Mucosa of rectum (tissue), 2 donors: ENCODE measurements at regions not wholly inside any gene's neighbourhood (a gene's known extent, or its start where the extent isn't known, plus 50 kb on each side); places are given as distances from the start of the nearest gene placed in this dataset.

ENCODE experiments used
- H3K27ac ChIP-seq, 2 donors: one replicate each; pipeline ENCODE4 v1.7.0; 2013; ENCODE audit warnings: inconsistent platforms in 2 of 2, low read depth in 2 of 2, low read length in 2 of 2
- H3K27me3 ChIP-seq, 2 donors: one replicate each; pipeline ENCODE4 v1.7.0; 2013; ENCODE audit warnings: low read length in 2 of 2; ENCODE audit not compliant: control insufficient read depth in 2 of 2, insufficient read depth in 2 of 2
- H3K36me3 ChIP-seq, 2 donors: one replicate each; pipeline ENCODE4 v1.7.0; 2013; ENCODE audit warnings: low read length in 2 of 2; ENCODE audit not compliant: control insufficient read depth in 2 of 2, insufficient read depth in 2 of 2
- H3K4me1 ChIP-seq, 2 donors: one replicate each; pipeline ENCODE4 v1.7.0; 2013; ENCODE audit warnings: low read length in 2 of 2, mild to moderate bottlenecking in 1 of 2; ENCODE audit not compliant: control insufficient read depth in 2 of 2, insufficient read depth in 2 of 2
- H3K4me3 ChIP-seq, 2 donors: one replicate each; pipeline ENCODE4 v1.7.0; 2013; ENCODE audit warnings: low read length in 2 of 2
- H3K9ac ChIP-seq, 2 donors: one replicate each; pipeline ENCODE4 v1.7.0; 2013; ENCODE audit warnings: low read length in 2 of 2, low read depth in 1 of 2, mild to moderate bottlenecking in 1 of 2
- H3K9me3 ChIP-seq, 2 donors: one replicate each; pipeline ENCODE4 v1.7.0; 2013; ENCODE audit warnings: low read length in 2 of 2; ENCODE audit not compliant: control insufficient read depth in 2 of 2
- donor health status: healthy.
- donor health status: Normal muscosa, but diverticular disease.

GRCh38 chr10:131848296-131848695, 52.5 kb upstream of the PPP2R2D start:
- H3K9me3 ChIP-seq: no peaks in the 10 kb centered on the region
- H3K27ac ChIP-seq: no peak overlapping the region
- H3K4me3 ChIP-seq: no peak overlapping the region
- H3K27me3 ChIP-seq: no peaks in the 10 kb centered on the region
- H3K9ac ChIP-seq: no peak overlapping the region
- H3K4me1 ChIP-seq: no peaks in the 10 kb centered on the region
- H3K36me3 ChIP-seq: no peaks in the 10 kb centered on the region

GRCh38 chr10:131848741-131849590, 51.8 kb upstream of the PPP2R2D start:
- H3K36me3 ChIP-seq: no peaks in the 10 kb centered on the region
- H3K4me3 ChIP-seq: no peak overlapping the region
- no peak overlapping the region for H3K9ac ChIP-seq
- no peak overlapping the region for H3K27ac ChIP-seq
- H3K4me1 ChIP-seq: no peaks in the 10 kb centered on the region
- H3K27me3 ChIP-seq: no peaks in the 10 kb centered on the region
- H3K9me3 ChIP-seq: no peaks in the 10 kb centered on the region

GRCh38 chr10:131849591-131850382, 51.0 kb upstream of the PPP2R2D start:
- Histone ChIP-seq H3K9me3 (no peaks in the 10 kb centered on the region), H3K4me1 (no peaks in the 10 kb centered on the region), H3K36me3 (no peaks in the 10 kb centered on the region), H3K27ac (no peak overlapping the region), H3K27me3 (no peaks in the 10 kb centered on the region), H3K4me3 (no peak overlapping the region), H3K9ac (no peak overlapping the region)

- no peaks in the 10 kb centered on the region for H3K4me1 ChIP-seq
- H3K9ac ChIP-seq: no peak overlapping the region
- no peak overlapping the region for H3K27ac ChIP-seq
- H3K27me3 ChIP-seq: no peaks in the 10 kb centered on the region
- no peaks in the 10 kb centered on the region for H3K9me3 ChIP-seq
- no peak overlapping the region for H3K4me3 ChIP-seq
- no peaks in the 10 kb centered on the region for H3K36me3 ChIP-seq
Measured at GRCh38 chr10:131850383-131850870, 50.4 kb upstream of the PPP2R2D start.
